GM23338 (cell line): ENCODE measurements at regions not wholly inside any gene's neighbourhood (a gene's known extent, or its start where the extent isn't known, plus 50 kb on each side); places are given as distances from the start of the nearest gene placed in this dataset.

Experiments used
- ATAC-seq: fragments of 200-7000 bp; cut with Tn5 transposase; 3 replicates; pipeline ENCODE4 v1.9.1; 2020
- DNase-seq: peaks from one replicate; pipeline ENCODE4 v3.0.0-alpha.2; 2015; ENCODE audit warnings: low spot score
- H2AFZ ChIP-seq: fragments of 200-600 bp; sonication (generic); 2 replicates; pipeline ENCODE4 v1.8.0; 2016; ENCODE audit warnings: antibody characterized with exemption, mild to moderate bottlenecking, moderate library complexity
- H3F3A ChIP-seq: fragments of 200-600 bp; sonication (generic); replicated peaks from 2 replicates; pipeline ENCODE4 v1.8.0; 2017; ENCODE audit warnings: antibody characterized with exemption, mixed run types, low read depth
- H3K27ac ChIP-seq: fragments of 200-600 bp; sonication (generic); 2 replicates; pipeline ENCODE4 v1.6.1; 2016; ENCODE audit warnings: low read depth
- H3K27me3 ChIP-seq: fragments of 200-600 bp; sonication (generic); 2 replicates; pipeline ENCODE4 v1.8.0; 2016; ENCODE audit warnings: mild to moderate bottlenecking, mixed run types, moderate library complexity; ENCODE audit not compliant: insufficient read depth
- H3K36me3 ChIP-seq: fragments of 200-600 bp; sonication (generic); 2 replicates; pipeline ENCODE4 v1.8.0; 2016; ENCODE audit warnings: mild to moderate bottlenecking; ENCODE audit not compliant: insufficient read depth
- H3K4me1 ChIP-seq: fragments of 200-600 bp; sonication (generic); 2 replicates; pipeline ENCODE4 v1.8.0; 2016; ENCODE audit warnings: mild to moderate bottlenecking, moderate library complexity; ENCODE audit not compliant: insufficient read depth
- H3K4me2 ChIP-seq: fragments of 200-600 bp; sonication (generic); 2 replicates; pipeline ENCODE4 v1.7.1; 2017; ENCODE audit warnings: mixed run types
- H3K4me3 ChIP-seq: fragments of 200-600 bp; sonication (generic); 2 replicates; pipeline ENCODE4 v1.6.1; 2016; ENCODE audit warnings: mixed run types
- H3K79me2 ChIP-seq: fragments of 200-600 bp; sonication (generic); replicated peaks from 2 replicates; pipeline ENCODE4 v1.8.0; 2017; ENCODE audit warnings: mild to moderate bottlenecking; ENCODE audit not compliant: insufficient read depth
- H3K9me2 ChIP-seq: fragments of 200-600 bp; sonication (generic); 2 replicates; pipeline ENCODE4 v1.8.0; 2017; ENCODE audit not compliant: insufficient read depth
- H4K20me1 ChIP-seq: fragments of 200-600 bp; sonication (generic); replicated peaks from 2 replicates; pipeline ENCODE4 v1.8.0; 2017; ENCODE audit warnings: mild to moderate bottlenecking; ENCODE audit not compliant: insufficient read depth
- H3K27ac Mint-ChIP-seq: 2 replicates; pipeline ENCODE4 v1.8.0; 2020; ENCODE audit warnings: inconsistent platforms, mild to moderate bottlenecking, moderate library complexity, mixed read lengths
- H3K27me3 Mint-ChIP-seq: 3 replicates; pipeline ENCODE4 v1.8.0; 2022; ENCODE audit warnings: low read depth, mild to moderate bottlenecking, moderate library complexity, mixed read lengths, inconsistent platforms; ENCODE audit not compliant: insufficient read depth, poor library complexity
- H3K36me3 Mint-ChIP-seq: 3 replicates; pipeline ENCODE4 v1.8.0; 2021; ENCODE audit warnings: low read depth, mild to moderate bottlenecking, inconsistent platforms, moderate library complexity, mixed read lengths
- H3K4me1 Mint-ChIP-seq: 3 replicates; pipeline ENCODE4 v1.8.0; 2020; ENCODE audit warnings: mild to moderate bottlenecking, inconsistent platforms, mixed read lengths
- H3K4me3 Mint-ChIP-seq: 3 replicates; pipeline ENCODE4 v1.8.0; 2021; ENCODE audit warnings: moderate library complexity, mild to moderate bottlenecking, inconsistent platforms, mixed read lengths
- H3K9me3 Mint-ChIP-seq: 3 replicates; pipeline ENCODE4 v1.8.0; 2020; ENCODE audit warnings: moderate library complexity, mild to moderate bottlenecking, inconsistent platforms, mixed read lengths
- CREB1 ChIP-seq: fragments of 250-450 bp; sonication (Bioruptor Pico); IDR thresholded peaks from 2 replicates; pipeline ENCODE4 v1.5.0; 2020; ENCODE audit warnings: low read depth, mild to moderate bottlenecking, moderate library complexity
- CTCF ChIP-seq, 2 experiments: fragments of 200-600 bp in 1 of 2; sonication (generic) in 1 of 2; conservative IDR thresholded peaks; 2 replicates each; pipeline versions ENCODE4 v1.5.1 to v1.6.1; 2016 to 2017; ENCODE audit warnings: antibody characterized with exemption in 2 of 2, low read depth in 2 of 2, mild to moderate bottlenecking in 2 of 2, moderate library complexity in 1 of 2
- ETS1 ChIP-seq: IDR thresholded peaks from 2 replicates; pipeline ENCODE4 v1.6.1; 2016; ENCODE audit warnings: antibody characterized with exemption
- EZH2 ChIP-seq: fragments of 200-600 bp; sonication (generic); IDR thresholded peaks from one replicate; pipeline ENCODE4 v1.8.0; 2017; ENCODE audit warnings: antibody characterized with exemption, mild to moderate bottlenecking, low read depth; ENCODE audit not compliant: unreplicated experiment
- EZH2phosphoT487 ChIP-seq: fragments of 200-600 bp; sonication (generic); IDR thresholded peaks from one replicate; pipeline ENCODE4 v1.8.1; 2018; ENCODE audit warnings: antibody characterized with exemption; ENCODE audit not compliant: unreplicated experiment
- JUNB ChIP-seq: IDR thresholded peaks from one replicate; pipeline ENCODE4 v1.6.1; 2016; ENCODE audit warnings: antibody characterized with exemption; ENCODE audit not compliant: unreplicated experiment
- NANOG ChIP-seq: IDR thresholded peaks from 2 replicates; pipeline ENCODE4 v1.6.1; 2016; ENCODE audit warnings: antibody characterized with exemption, borderline replicate concordance
- POLR2AphosphoS5 ChIP-seq: IDR thresholded peaks from 2 replicates; pipeline ENCODE4 v1.6.1; 2016; ENCODE audit warnings: antibody characterized with exemption, low read depth
- STAT1 ChIP-seq: IDR thresholded peaks from one replicate; pipeline ENCODE4 v1.6.1; 2016; ENCODE audit warnings: antibody characterized with exemption; ENCODE audit not compliant: unreplicated experiment
- ZNF114 ChIP-seq: fragments of 250-450 bp; sonication (Bioruptor Pico); IDR thresholded peaks from 2 replicates; pipeline ENCODE4 v1.5.0; 2020; ENCODE audit warnings: mild to moderate bottlenecking, moderate library complexity
- ZNF331 ChIP-seq: fragments of 250-450 bp; sonication (Bioruptor Pico); IDR thresholded peaks from 2 replicates; pipeline ENCODE4 v1.5.0; 2020; ENCODE audit warnings: low read depth, mild to moderate bottlenecking, moderate library complexity
- ZNF462 ChIP-seq: fragments of 250-450 bp; sonication (Bioruptor Pico); IDR thresholded peaks from 2 replicates; pipeline ENCODE4 v1.5.0; 2020; ENCODE audit warnings: mild to moderate bottlenecking, moderate library complexity
- TF ChIP-seq, protein P1 (sequence below): IDR thresholded peaks from one replicate; pipeline ENCODE4 v1.6.1; 2018; ENCODE audit warnings: antibody characterized with exemption; ENCODE audit not compliant: unreplicated experiment

- no peak for TF ChIP-seq EZH2phosphoT487
- no peak for TF ChIP-seq POLR2AphosphoS5
- TF ChIP-seq JUNB: no peak
- no peak for TF ChIP-seq NANOG
- TF ChIP-seq STAT1: no peak
- TF ChIP-seq ZNF114: no peak
These were observed 289.0 kb downstream of the ALG10 start (continued) for GRCh38 chr12:34311337-34311736.

DNA sequence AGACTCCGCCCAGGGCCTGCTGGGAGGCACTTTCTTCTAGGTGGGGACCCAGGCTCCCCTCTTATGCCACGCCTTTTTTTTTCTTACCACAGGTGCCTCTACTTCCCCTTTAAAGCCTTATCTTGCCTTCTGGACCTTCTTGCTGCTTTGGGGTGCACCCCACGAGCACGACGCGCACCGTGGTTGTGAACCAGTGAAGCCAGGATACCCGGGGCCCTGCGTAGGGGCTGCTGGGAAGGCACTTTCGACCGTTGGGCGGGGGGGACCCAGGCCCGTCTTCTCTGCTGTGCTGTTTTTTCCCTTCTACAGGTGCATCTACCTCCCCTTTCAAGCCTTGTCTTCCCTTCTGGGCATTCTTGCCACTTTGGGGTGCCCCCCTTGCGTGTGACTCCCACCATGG, 305.4 kb downstream of the ALG10 start:
- TF ChIP-seq ETS1 (no peak), EZH2 (no peak), ZNF462 (CRISPR knock-in tag) (no peak), JUNB (no peak), NANOG (no peak), CREB1 (CRISPR knock-in tag) (no peak), EZH2phosphoT487 (no peak), CTCF (conservative IDR thresholded peaks at IDR 0.05; ENCODE audit: low read depth in 2 of 2) (no peak), STAT1 (no peak), POLR2AphosphoS5 (no peak), ZNF331 (CRISPR knock-in tag) (no peak), ZNF114 (no peak)
- TF ChIP-seq, protein P1, sequence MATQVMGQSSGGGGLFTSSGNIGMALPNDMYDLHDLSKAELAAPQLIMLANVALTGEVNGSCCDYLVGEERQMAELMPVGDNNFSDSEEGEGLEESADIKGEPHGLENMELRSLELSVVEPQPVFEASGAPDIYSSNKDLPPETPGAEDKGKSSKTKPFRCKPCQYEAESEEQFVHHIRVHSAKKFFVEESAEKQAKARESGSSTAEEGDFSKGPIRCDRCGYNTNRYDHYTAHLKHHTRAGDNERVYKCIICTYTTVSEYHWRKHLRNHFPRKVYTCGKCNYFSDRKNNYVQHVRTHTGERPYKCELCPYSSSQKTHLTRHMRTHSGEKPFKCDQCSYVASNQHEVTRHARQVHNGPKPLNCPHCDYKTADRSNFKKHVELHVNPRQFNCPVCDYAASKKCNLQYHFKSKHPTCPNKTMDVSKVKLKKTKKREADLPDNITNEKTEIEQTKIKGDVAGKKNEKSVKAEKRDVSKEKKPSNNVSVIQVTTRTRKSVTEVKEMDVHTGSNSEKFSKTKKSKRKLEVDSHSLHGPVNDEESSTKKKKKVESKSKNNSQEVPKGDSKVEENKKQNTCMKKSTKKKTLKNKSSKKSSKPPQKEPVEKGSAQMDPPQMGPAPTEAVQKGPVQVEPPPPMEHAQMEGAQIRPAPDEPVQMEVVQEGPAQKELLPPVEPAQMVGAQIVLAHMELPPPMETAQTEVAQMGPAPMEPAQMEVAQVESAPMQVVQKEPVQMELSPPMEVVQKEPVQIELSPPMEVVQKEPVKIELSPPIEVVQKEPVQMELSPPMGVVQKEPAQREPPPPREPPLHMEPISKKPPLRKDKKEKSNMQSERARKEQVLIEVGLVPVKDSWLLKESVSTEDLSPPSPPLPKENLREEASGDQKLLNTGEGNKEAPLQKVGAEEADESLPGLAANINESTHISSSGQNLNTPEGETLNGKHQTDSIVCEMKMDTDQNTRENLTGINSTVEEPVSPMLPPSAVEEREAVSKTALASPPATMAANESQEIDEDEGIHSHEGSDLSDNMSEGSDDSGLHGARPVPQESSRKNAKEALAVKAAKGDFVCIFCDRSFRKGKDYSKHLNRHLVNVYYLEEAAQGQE: no peak
- H3K4me1 ChIP-seq: no peaks in the 10 kb centered on the region
- no peak overlapping the region for H3K4me3 Mint-ChIP-seq
- peaks cover 100% of the 10 kb centered on the region for H3K9me3 Mint-ChIP-seq
- no peak overlapping the region for H3K4me3 ChIP-seq
- H3K27ac ChIP-seq: no peak overlapping the region
- H2AFZ ChIP-seq: no peak overlapping the region
- H3K27me3 ChIP-seq: no peaks in the 10 kb centered on the region
- DNase-seq (no peak), ATAC-seq (no peak)
- H3K4me1 Mint-ChIP-seq: no peaks in the 10 kb centered on the region
- H3K36me3 Mint-ChIP-seq: peaks cover 93% of the 10 kb centered on the region
- no peaks in the 10 kb centered on the region for H3K79me2 ChIP-seq
- H3K36me3 ChIP-seq: no peaks in the 10 kb centered on the region
- H4K20me1 ChIP-seq: no peaks in the 10 kb centered on the region
- H3K27me3 Mint-ChIP-seq: peaks cover 12% of the 10 kb centered on the region
- H3K27ac Mint-ChIP-seq: no peak overlapping the region
- H3F3A ChIP-seq: no peaks in the 10 kb centered on the region
- H3K9me2 ChIP-seq: no peaks in the 10 kb centered on the region
- no peak overlapping the region for H3K4me2 ChIP-seq
